Heart left ventricle (tissue), 13 donors: ENCODE measurements at regions not wholly inside any gene's neighbourhood (a gene's known extent, or its start where the extent isn't known, plus 50 kb on each side); places are given as distances from the start of the nearest gene placed in this dataset.

Experiments
- CTCF ChIP-seq, 12 donors: fragments of 200-600 bp; sonication (generic) in 4 of 12; IDR thresholded peaks; one replicate each; pipeline versions ENCODE4 v1.5.0 to v1.8.0; 2018 to 2022; ENCODE audit warnings: antibody characterized with exemption in 12 of 12, mild to moderate bottlenecking in 5 of 12
- POLR2A ChIP-seq, 2 donors: fragments of 450-650 bp; IDR thresholded peaks; one replicate each; pipeline ENCODE4 v1.6.1; 2017; ENCODE audit warnings: antibody characterized with exemption in 2 of 2, mild to moderate bottlenecking in 2 of 2, moderate library complexity in 2 of 2
- donor health status: ischemic (EF 13 %, LVEDD 7.1; RV severe dilation, severe dysfunction).
- donor health status: DM: no; HTN: yes; CAD: no.
- donor health status: DM: no; HTN: no; CAD: no.
- donor health status: ischemic (EF 25% LVEDD 6.9; RV normal size, moderate dysfunction).
- donor health status: ischemic (EF 25% LVEDD 5.7; RV mildly dilated, moderate dysfunction).
- donor health status: ischemic (EF 35%, LVEDD 5.7; RV mildly dilated, moderate dysfunction).
- donor health status: nonischemic (EF 11% LVEDD 7.7; RV severe dilation, severe dysfunction).
- donor health status: DM: yes; HTN: yes; CAD: no.
- donor health status: PGD.
- donor health status: ischemic (EF 29% LVEDD 5.4; RV normal size, mild dysfunction).
- donor health status: nonischemic (EF 23%, LVEDD 6.1; RV moderate dilation, normal function).

- no peak for TF ChIP-seq CTCF (IDR thresholded peaks at IDR 0.05)
- TF ChIP-seq POLR2A (IDR thresholded peaks at IDR 0.05): no peak
These were observed 281.5 kb upstream of the DKK2 start for GRCh38 chr4:107317611-107318010.
